NCI-H460 (cell line): ENCODE measurements at regions not wholly inside any gene's neighbourhood (a gene's known extent, or its start where the extent isn't known, plus 50 kb on each side); places are given as distances from the start of the nearest gene placed in this dataset.

Experiments used
- DNase-seq: peaks from one replicate; pipeline ENCODE4 v3.0.0-alpha.2; 2016; ENCODE audit warnings: low read depth; ENCODE audit errors: extremely low read depth

DNA sequence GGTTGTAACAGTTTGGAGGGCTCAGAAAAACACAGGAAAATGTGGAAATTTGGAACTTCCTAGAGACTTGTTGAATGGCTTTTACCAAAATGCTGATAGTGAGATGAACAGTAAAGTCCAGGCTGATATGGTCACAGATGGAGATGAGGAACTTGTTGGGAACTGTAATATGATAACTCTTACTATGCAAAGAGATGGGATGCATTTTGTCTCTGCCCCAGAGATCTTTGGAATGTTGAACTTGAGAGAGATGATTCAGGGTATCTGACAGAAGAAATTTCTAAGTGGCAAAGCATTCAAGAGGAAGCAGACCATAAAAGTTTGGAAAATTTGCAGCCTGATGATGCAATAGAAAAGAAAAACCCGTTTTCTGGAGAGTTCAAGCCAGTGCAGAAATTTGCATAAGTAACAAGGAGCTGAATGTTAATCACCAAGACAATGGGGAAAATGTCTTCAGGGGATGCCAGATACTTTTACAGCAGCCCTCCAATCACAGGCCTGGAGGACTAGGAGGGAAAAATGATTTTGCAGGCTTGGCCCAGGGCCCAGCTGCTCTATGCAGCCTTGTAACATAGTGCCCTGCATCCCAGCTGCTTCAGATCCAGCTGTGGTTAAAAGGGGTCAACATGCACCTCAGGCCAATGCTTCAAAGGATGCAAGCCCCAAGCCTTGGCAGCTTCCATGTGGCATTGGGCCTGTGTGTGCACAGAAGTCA lies 572.7 kb upstream of the ATP2B1 start:
- DNase-seq = no peak

DNA sequence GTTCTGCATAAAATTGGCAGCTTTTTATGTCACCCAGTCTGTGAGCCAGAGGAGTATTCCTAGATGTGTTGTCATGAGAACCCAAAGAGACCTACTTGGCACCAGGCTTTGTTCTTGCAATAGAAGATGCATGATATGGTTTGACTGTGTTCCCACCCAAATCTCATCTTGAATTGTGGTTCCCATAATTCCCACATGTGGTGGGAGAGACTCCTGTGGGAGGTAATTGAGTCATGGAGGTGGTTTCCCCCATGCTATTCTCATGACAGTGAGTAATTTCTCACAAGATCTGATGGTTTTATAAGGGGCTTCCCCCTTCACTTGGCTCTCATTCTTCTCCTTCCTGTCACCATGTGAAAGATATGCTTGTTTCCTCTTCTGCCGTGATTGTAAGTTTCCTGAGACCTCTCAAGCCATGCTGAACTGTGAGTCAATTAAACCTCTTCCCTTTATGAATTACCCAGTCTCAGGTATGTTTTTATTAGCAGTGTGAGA lies 572.0 kb upstream of the ATP2B1 start:
- DNase-seq = no peak

DNA sequence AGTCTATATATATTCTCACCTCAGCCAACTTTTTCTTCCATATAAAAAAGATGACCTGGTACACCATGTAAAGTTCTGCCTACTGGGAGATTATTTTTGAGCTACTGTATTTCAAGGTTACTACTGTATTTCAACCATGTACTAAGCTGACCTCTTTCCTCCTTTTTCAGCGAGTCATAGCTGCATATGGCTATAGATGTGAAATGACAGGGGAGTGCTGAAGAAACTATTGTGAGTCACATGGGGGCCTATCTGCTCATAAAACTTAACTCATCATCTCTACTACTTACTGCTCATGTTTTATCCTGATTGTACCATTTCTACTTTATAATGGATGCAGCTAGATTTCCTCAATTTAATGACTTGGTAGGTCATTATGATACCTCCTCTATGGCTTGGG lies 571.4 kb upstream of the ATP2B1 start:
- DNase-seq = no peak

DNA sequence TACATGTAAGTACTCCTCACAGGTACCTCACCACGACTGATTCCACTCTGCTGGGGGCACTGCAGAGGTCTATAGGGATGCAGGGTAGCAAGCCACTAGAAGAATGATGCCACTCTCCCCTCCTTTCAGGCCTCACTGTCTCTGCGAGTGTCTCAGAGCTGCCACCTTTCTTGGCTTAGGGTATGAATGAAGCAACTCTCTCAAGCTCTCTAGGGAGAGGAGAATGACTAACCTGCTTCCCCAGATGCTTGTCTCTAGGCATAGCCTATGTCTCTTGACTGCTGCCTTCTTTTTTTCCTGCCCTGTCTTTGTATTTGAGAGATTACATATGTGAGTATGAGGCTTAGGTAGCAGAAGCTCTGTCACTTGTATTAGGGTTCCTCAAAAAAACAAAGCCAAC lies 566.5 kb upstream of the ATP2B1 start:
- DNase-seq = no peak

DNA sequence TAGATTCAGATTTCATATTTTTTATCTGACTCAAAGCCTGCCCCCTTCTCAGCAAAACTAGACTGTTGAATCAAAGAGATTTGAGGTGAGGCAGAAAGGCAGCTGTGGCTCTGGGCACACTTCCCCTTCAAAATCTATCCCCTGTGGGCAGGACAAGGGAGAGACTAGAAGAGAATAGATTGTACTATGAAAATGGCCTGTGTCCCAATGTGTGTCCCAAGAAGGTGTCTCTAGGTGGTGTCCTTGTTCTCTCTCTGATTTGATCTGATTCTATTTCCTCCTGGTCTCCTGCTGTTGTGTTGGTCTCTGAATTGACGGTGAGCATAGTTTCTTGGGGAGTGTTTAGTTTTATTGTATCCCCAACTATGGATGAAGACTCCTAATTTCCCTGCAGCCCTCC lies 565.8 kb upstream of the ATP2B1 start:
- DNase-seq = no peak

DNA sequence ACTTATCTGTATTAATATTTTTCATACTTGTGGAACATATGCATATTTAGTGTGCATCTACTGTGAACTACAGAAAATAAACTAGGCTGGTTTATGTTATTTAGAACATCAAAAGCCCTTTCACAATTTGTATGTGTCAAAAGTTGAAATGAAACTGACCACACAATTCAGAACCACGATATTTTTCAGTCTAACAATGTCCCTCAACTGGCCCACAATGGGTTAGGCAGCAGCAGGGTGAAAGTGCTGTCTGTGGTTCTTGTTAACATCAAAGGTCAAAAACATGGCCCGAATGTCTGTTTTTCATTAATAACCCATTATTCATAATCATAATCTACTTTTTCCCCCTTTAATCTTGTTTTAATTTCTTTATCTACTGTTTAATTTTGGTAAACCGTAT lies 559.9 kb upstream of the ATP2B1 start:
- no peak for DNase-seq

DNA sequence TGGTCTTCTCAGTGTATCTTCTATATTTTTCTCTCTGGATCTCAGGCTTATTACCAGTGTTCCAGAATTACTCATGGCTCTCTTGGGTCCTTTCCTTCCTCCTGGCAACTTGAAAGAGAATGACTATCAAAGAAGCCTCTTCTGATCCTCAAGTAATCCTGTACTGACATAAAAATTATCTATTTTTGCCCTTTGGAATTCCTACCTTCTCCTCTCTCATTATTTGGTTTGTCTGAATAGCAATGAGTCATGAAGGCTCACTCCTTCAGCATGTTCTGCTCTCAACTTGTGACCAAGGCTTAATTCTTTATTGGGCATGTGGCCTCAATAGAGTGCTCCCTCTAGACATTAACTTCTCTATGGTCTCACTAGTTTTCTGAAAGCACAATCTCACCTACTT lies 553.6 kb upstream of the ATP2B1 start:
- no peak for DNase-seq

DNA sequence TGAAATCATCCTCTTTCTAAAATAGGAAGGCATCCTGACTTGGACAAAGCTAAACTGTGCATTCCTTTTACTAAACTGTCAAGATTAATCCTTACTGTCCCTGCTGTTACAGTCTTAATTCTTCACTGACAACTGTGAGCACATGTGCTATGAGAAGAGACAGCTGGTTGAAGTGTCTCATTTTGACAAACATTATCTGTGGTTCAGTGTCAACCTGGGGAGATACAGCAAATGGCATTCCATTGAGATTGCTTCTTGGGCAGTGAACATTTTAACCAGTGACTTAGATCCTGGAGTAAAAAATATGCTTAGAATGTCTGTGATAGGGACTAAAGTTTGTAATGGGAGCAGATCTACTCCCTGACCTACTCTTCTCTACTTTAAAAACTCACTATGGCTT lies 552.6 kb upstream of the ATP2B1 start:
- no peak for DNase-seq

DNA sequence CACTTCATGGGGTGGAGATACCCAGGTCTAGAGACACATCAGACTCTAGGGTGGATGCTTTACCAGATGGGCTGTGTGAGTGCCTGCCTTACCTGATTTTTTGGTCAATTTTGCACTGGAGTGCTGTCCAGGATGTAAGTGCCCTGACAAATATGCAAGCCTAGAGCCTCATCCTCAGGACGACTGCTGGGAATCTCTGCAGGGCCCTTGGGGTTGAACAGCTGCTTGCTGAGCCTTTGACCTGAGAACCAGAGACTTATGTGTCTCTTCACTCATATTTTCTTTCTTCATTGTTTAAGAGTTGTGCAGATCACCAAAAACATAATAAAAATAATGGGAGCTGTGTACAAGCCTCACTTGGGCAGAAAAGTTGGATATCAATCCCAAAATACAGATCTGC lies 551.5 kb upstream of the ATP2B1 start:
- no peak for DNase-seq

DNA sequence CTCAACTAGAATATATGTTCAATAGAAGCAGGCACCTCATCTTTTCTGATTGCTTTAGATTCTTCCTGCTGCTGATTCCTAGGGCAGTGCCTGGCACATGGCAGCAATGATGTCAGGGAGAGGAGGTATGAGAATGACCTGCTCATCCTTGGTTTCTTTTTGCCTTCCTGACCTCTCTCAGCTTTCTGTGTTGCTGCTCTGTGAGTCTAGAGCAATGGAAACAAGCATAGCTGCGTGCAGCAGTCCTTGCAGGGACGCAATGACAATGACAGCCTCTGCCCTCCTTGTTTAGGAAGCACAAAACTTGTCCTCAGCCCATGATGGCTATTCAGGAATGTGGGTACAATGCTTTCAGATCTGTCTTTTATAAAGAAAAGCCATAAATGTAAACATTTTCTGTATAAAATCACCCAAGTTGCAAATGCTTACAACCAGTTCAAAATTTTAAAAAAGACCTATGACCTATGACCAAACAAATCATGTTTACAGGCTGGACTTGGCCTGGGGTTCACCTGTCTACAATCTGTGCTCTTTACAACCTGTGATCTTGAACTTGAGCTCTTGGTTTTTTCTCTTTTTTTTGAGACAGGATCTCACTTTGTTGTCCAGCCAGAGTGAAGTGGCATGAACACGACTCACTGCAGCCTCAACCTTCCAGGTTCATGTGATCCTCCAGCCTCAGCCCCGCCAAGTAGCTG lies 549.4 kb upstream of the ATP2B1 start:
- DNase-seq = no peak

DNA sequence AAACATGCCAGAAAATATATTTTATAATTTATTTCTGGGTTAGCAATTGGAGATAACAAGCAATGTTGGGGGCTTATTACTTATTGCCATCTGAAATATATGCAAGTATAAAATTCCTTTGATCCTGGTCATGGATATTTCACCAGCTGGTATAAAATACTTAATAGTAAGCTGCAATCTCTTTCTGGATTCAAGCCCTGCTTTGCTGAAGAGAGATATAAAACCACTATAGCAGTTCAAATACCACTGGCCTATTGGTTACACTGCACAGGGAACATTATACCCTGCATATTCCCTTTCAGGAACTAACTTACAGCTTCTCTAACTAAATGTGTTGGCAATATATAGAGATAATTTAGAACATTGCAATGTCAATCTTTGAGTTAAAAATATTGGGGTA lies 546.2 kb upstream of the ATP2B1 start:
- DNase-seq = no peak

DNA sequence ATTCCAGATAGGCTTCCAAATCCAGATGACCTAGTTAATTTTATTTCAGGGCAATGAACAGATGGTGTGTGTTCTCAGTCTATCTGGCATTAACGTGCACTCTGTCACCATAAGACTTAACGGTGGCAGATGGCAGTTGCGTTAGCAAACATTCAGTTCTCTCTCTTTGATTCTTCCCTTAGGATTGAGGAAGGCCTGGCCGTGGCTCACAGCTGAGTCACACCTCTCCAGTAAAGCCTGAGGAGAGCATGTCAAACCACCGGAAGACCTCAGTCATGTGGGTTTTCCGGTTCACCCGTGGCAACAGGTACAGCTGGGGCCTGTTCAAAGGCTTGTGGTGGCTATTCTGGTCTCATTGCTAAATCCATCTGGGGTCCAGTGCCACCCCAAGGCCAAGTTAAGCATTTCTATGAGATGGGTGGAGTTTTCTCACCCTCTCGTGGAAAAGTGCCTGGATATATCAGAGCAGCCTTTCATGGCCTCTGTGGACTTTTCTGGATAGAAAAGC lies 545.1 kb upstream of the ATP2B1 start:
- peak; percentile 15 for DNase-seq

DNA sequence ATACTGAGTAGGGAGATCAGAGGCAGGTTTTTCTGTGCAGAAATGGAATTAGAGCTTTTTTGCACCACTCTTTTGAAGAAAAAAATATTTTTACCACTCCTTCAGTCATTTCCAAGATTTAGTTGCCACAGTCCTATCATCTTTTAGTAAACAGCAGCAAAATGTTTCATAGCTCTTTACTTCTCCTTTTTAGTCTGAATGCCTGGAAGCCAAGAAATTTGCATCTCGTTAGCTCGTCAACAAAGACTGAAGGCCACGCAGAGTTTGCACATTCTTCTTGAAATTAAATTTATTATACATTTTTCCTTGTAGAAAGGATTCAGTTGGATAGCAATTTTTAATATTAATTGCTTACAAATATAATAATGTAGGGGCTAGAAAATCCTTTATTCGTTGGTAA lies 544.5 kb upstream of the ATP2B1 start:
- DNase-seq = no peak

DNA sequence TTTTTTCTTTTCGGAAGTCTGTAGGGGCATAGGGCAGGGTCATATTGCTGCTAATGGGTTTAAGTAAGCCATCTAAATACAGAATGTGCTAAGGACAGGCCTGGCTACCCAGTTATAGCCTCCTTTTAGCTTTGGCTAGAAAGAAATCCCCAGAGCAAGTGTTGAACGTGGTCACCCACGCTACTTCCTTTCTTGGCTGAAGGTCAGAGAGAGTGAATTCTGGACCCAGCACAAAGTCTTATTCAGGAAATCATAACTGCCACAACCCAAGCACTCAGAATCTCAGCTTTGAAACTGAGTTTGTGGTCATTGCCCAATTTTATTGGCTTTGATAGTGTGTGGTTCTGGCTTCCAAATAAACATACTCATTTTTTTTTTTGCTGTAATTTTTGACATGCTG lies 542.1 kb upstream of the ATP2B1 start:
- no peak for DNase-seq

DNA sequence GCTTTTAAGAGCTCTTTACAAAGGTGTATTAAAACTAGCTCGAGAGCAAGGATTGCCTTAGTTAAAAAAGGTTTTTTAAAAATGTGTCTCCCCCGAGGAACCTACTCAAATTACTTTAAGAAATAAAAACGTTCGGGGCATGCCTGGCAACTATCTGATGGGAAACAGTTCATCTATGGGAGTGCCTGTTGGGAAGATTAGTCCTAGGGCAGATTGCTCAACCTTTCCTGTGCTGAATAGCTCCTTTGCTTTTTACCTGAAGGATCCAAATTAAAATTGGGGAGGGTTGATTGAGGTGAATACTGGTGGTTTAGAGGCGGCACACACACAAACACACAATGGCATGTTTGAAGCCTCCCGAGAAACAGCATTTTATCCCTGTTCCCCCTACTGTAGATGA lies 541.4 kb upstream of the ATP2B1 start:
- DNase-seq = no peak

DNA sequence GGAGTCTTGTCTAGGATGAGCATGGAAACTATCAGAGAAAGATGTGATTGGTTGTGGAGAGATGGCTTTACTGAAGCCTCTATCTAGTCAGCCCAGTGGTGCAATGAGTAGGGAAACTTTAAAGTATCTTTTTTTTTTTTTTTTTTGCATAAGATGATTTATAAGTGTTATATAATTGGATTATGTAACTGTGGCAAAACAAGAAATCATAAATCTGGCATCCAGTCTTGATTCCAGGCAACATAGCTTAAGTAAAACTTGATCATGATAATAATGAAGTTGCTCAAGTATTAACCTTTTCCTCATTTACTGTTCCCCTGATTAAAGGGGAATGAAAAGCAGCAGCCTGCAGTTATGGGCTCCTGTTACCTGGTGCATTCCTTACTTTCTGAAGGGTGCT lies 538.0 kb upstream of the ATP2B1 start:
- DNase-seq = no peak

DNA sequence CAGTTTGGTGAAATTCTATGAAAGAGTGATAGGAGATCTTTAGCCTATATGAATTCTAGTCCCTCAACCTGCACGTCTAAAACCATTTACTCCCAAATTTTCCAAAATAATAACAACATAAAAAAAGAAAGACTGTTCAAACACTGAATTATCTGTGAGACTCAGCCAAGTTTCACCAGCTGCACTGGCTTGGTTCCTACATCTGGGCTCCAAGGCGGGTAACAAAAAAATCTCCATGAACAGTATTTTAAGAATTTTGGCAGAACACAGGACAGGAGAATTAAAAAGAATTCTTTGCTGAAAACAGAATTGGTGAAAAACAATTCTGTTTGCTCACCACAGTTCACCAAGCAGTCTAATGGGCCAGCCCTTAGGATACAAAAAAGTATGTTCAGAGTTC lies 536.8 kb upstream of the ATP2B1 start:
- DNase-seq = no peak

DNA sequence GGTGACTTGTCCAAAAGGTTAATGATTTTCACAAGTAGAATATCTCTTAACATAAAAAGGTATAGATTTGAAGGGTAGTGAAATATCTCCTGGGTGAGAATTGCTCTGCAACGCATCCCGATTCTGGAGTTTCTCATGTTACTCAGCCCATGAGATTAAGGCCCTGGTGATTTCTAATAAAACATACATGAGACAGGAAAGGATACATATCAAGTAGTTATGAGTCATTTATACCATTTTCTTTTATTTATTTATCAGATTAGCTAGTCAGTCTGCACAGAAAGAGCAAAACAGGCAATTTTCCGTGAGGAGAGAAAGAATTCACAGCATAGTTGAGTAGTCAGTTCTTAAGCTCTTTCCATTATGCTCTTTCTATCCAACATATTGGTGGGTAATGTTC lies 535.6 kb upstream of the ATP2B1 start:
- DNase-seq = no peak

DNA sequence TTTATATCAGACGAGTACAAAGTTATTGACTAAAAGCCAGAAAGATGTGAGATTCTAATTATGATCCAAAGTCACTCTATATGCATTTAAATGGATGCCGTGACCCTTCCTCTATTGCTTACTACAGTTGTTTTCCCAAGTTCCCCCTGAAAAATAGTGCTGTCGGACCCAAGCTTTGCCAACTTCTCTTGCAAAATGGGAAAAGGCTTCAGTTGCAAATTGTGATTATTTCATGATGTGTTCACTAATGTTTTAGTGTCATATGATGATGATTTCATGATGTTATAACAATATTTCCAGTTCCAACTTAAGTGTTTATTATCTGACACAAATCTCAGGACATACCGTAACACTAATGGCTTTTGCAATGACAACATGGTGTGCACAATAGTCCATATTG lies 534.6 kb upstream of the ATP2B1 start:
- DNase-seq = no peak

DNA sequence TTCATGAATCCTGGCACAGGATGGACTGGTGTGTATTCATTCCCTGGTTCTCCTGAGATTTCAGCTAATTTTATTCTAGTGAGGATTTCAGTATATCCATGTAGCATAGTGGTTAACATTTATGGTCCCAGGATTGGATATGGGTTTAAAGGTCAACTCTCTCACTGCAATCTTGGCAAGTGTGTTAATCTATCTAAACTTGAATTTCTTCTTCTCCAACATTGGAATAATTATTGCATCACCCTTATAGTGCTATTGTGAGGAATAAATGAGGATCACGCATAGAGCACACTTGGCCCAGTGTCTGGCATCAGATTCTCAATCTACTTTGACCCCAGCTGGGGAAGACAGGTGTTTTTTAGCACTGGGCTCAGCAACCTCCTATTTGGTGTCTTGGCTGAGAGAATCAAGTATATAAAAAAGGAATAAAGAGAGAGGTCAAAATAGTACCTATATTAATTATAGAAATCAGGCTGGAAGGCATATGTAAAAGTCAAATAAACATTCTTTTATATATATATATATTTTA lies 531.2 kb upstream of the ATP2B1 start:
- no peak for DNase-seq

DNA sequence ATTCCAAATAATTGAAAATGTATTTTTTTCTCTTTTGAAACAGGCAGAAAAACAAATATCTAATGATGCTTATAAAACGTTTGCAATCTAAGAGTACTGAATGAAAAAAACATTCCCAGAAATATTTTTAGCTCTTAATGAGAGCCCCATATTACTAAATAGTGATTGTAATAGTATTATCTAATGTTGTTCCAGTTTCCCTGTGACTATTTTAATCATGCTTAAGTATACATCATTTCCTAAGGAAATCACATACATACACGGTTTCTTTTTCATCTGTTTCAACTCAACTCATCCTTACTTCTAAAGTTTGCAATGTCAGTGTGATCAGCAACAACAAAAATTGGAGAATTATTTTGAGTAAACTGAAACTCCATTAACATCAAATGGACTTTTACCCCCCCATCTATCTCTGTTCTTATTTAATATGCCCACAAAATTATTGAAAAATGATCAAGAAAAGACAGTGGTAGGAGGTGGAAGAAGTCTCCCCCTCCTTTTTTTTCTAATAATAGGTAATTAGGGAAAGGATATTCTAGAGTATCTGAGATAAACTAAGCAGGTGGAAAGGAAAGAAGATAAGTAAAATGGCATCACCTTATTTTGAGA lies 530.1 kb upstream of the ATP2B1 start:
- DNase-seq = no peak

DNA sequence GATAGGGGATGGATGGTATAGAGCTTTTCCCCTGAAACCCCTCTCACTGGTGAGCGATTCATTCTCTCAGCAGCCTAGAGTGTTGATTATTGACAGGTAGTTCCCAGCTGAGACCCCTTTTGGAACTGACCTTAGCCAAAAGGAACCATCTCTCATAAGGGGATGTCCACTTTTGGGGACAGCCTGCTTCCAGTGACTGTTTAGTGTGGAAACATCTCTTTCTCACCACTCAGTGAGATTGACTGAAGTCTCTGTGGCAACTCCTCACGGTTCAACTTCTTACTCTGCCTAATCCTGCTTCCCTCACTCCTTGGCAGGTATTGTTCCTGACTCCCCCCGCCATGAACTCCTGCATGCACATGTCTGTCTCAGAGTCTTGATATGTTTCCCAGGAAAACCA lies 529.2 kb upstream of the ATP2B1 start:
- no peak for DNase-seq
